VCaP (cell line): ENCODE measurements at regions not wholly inside any gene's neighbourhood (a gene's known extent, or its start where the extent isn't known, plus 50 kb on each side); places are given as distances from the start of the nearest gene placed in this dataset.
"Not testable (repeated sequence)": the region's sequence is repeated elsewhere in the genome, so short reads cannot be mapped to it uniquely, and the experiment has no call there.

Source experiments
- H3K27ac ChIP-seq: fragments of 450-650 bp; 2 replicates; pipeline ENCODE4 v1.5.1; 2017
- CTCF ChIP-seq: fragments of 450-650 bp; conservative IDR thresholded peaks from 2 replicates; pipeline ENCODE4 v1.5.1; 2017; ENCODE audit warnings: mild to moderate bottlenecking, moderate library complexity

- no peak overlapping the region for H3K27ac ChIP-seq
- no peak for TF ChIP-seq CTCF
These were observed 902.8 kb upstream of the NDST4 start for GRCh38 chr4:116016201-116016600.

GRCh38 chr4:116015549-116015948 lies 902.1 kb upstream of the NDST4 start:
- H3K27ac ChIP-seq: no peak overlapping the region
- no peak for TF ChIP-seq CTCF

- no peak overlapping the region for H3K27ac ChIP-seq
- no peak for TF ChIP-seq CTCF
These were observed 901.6 kb upstream of the NDST4 start for GRCh38 chr4:116015062-116015461.

GRCh38 chr4:116010923-116011322 lies 897.5 kb upstream of the NDST4 start:
- TF ChIP-seq CTCF: no peak
- H3K27ac ChIP-seq: no peak overlapping the region

- no peak for TF ChIP-seq CTCF
- no peak overlapping the region for H3K27ac ChIP-seq
These were observed 892.3 kb upstream of the NDST4 start for GRCh38 chr4:116005806-116006088.

- H3K27ac ChIP-seq: no peak overlapping the region
- no peak for TF ChIP-seq CTCF
These were observed 891.8 kb upstream of the NDST4 start for GRCh38 chr4:116005037-116005805.

- TF ChIP-seq CTCF: no peak
These were observed 887.9 kb upstream of the NDST4 start for GRCh38 chr4:116001291-116001690.

GRCh38 chr4:115986573-115986972 lies 873.2 kb upstream of the NDST4 start:
- H3K27ac ChIP-seq: no peak overlapping the region
- no peak for TF ChIP-seq CTCF

More at GRCh38 chr4:116001291-116001690, 887.9 kb upstream of the NDST4 start:
- H3K27ac ChIP-seq: no peak overlapping the region

- not testable (repeated sequence) for H3K27ac ChIP-seq
These were observed 862.1 kb upstream of the NDST4 start for GRCh38 chr4:115975421-115976001.
